ENCODE measurements at regions not wholly inside any gene's neighbourhood (a gene's known extent, or its start where the extent isn't known, plus 50 kb on each side); places are given as distances from the start of the nearest gene placed in this dataset.

DNA sequence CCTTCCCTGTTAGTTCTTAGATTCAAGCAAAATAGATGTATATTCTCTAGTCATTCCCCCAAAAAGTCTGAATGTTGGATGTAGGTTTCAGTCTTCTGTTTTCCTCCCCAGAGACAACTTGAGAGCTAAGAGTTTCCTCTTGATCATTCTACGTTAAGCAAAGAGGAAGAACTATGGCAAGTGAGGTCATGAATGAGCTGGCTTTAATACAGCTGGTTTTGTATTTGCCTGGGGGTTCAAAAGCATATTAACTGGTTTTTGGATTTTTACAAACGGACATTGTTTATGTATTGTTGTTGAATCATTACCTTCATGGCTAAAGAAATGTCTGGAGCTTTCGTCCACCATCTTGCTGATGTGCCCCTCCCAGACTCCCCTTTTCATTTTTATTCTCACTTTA lies 916.7 kb upstream of the POU3F4 start:
- TF ChIP-seq CTCF (optimal IDR thresholded peaks at IDR 0.05 in 1 of 3, IDR thresholded peaks at IDR 0.05 in 1 of 3, conservative IDR thresholded peaks at IDR 0.05 in 1 of 3; ENCODE audit: extremely low read depth in 1 of 3, insufficient read depth in 2 of 3, low read length in 3 of 3) (no peak), EZH2 (IDR thresholded peaks at IDR 0.05; ENCODE audit: low read length) (no peak)
